ENCODE measurements at regions not wholly inside any gene's neighbourhood (a gene's known extent, or its start where the extent isn't known, plus 50 kb on each side); places are given as distances from the start of the nearest gene placed in this dataset.

GRCh38 chr1:48164571-48164970, 57.9 kb upstream of the SLC5A9 start:
- no peak for TF ChIP-seq CTCF (IDR thresholded peaks at IDR 0.05; ENCODE audit: extremely low read depth, low read depth, low read length)
- Histone ChIP-seq H2AFZ (ENCODE audit: low read length) (no peak overlapping the region), H4K20me1 (ENCODE audit: insufficient read depth, low read length) (no peaks in the 10 kb centered on the region), H3K36me3 (ENCODE audit: insufficient read depth, low read length) (no peaks in the 10 kb centered on the region), H3K27me3 (ENCODE audit: insufficient read depth, low read length) (no peaks in the 10 kb centered on the region), H3K4me1 (ENCODE audit: insufficient read depth, low read length) (no peaks in the 10 kb centered on the region), H3K4me3 (ENCODE audit: insufficient read depth, low read length) (no peak overlapping the region), H3K27ac (ENCODE audit: low read depth, low read length) (no peak overlapping the region), H3K4me2 (ENCODE audit: insufficient read depth, low read length) (no peak overlapping the region), H3K79me2 (ENCODE audit: insufficient read depth, low read length) (no peaks in the 10 kb centered on the region), H3K9me3 (ENCODE audit: low read depth, low read length) (no peaks in the 10 kb centered on the region)
- no peak for DNase-seq (ENCODE audit: insufficient read length, low spot score, missing footprints)

- Histone ChIP-seq H3K4me3 (ENCODE audit: insufficient read depth, low read length) (no peak overlapping the region), H3K36me3 (ENCODE audit: insufficient read depth, low read length) (no peaks in the 10 kb centered on the region), H3K9me3 (ENCODE audit: low read depth, low read length) (no peaks in the 10 kb centered on the region), H3K4me2 (ENCODE audit: insufficient read depth, low read length) (no peak overlapping the region), H4K20me1 (ENCODE audit: insufficient read depth, low read length) (no peaks in the 10 kb centered on the region), H3K27ac (ENCODE audit: low read depth, low read length) (no peak overlapping the region), H3K79me2 (ENCODE audit: insufficient read depth, low read length) (no peaks in the 10 kb centered on the region), H2AFZ (ENCODE audit: low read length) (no peak overlapping the region), H3K27me3 (ENCODE audit: insufficient read depth, low read length) (no peaks in the 10 kb centered on the region), H3K4me1 (ENCODE audit: insufficient read depth, low read length) (no peaks in the 10 kb centered on the region)
- TF ChIP-seq CTCF (IDR thresholded peaks at IDR 0.05; ENCODE audit: extremely low read depth, low read depth, low read length), result no peak
- no peak for DNase-seq (ENCODE audit: insufficient read length, low spot score, missing footprints)
Measured at GRCh38 chr1:48160486-48161132, 61.9 kb upstream of the SLC5A9 start.

DNA sequence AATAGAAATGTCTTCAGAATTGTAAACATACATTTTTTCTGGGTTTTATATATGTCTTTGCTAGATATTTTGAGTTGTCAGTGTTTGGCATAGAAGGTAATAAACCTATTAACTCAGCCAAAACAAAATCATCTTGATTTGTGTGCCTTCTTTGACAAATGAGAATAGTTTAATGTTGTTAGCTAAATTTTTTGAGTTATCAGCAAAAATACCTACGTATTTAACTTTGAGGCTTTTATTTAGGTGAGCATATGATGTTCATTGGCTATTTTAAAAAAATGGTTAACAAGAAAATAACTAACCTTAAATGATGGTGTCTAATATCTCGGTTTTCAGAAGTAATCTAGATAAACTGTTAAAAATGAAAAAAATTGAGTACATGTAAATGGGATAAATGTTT, 83.2 kb upstream of the SLC5A9 start:
- H3K4me3 ChIP-seq (ENCODE audit: insufficient read depth, low read length), result no peak overlapping the region

More for the DNA sequence above, 83.2 kb upstream of the SLC5A9 start:
- H3K27me3 ChIP-seq (ENCODE audit: insufficient read depth, low read length), result no peaks in the 10 kb centered on the region
- H3K9me3 ChIP-seq (ENCODE audit: low read depth, low read length), result no peaks in the 10 kb centered on the region
- no peaks in the 10 kb centered on the region for H3K4me1 ChIP-seq (ENCODE audit: insufficient read depth, low read length)
- no peak overlapping the region for H3K4me2 ChIP-seq (ENCODE audit: insufficient read depth, low read length)
- no peak overlapping the region for H3K27ac ChIP-seq (ENCODE audit: low read depth, low read length)
- H3K36me3 ChIP-seq (ENCODE audit: insufficient read depth, low read length), result no peaks in the 10 kb centered on the region
- no peak overlapping the region for H2AFZ ChIP-seq (ENCODE audit: low read length)
- no peaks in the 10 kb centered on the region for H4K20me1 ChIP-seq (ENCODE audit: insufficient read depth, low read length)
- no peak for TF ChIP-seq CTCF (IDR thresholded peaks at IDR 0.05; ENCODE audit: extremely low read depth, low read depth, low read length)
- DNase-seq (ENCODE audit: insufficient read length, low spot score, missing footprints), result no peak
- H3K79me2 ChIP-seq (ENCODE audit: insufficient read depth, low read length), result no peaks in the 10 kb centered on the region

Data from osteoblast (primary cell).